ENCODE measurements at regions not wholly inside any gene's neighbourhood (a gene's known extent, or its start where the extent isn't known, plus 50 kb on each side); places are given as distances from the start of the nearest gene placed in this dataset.

- TF ChIP-seq THRB (CRISPR knock-in tag; conservative IDR thresholded peaks at IDR 0.05) (no peak), ZKSCAN3 (CRISPR knock-in tag; IDR thresholded peaks at IDR 0.05) (no peak), MYNN (IDR thresholded peaks at IDR 0.05) (no peak), MYNN (CRISPR knock-in tag; IDR thresholded peaks at IDR 0.05) (no peak), MITF (IDR thresholded peaks at IDR 0.05) (no peak), ARID3B (CRISPR knock-in tag; IDR thresholded peaks at IDR 0.05; ENCODE audit: borderline replicate concordance) (no peak), ZNF511 (CRISPR knock-in tag; IDR thresholded peaks at IDR 0.05) (no peak), ETV5 (CRISPR knock-in tag; IDR thresholded peaks at IDR 0.05; ENCODE audit: low read depth) (peak; percentile 87), CBFB (CRISPR knock-in tag; IDR thresholded peaks at IDR 0.05) (no peak), ZNF143 (CRISPR knock-in tag; IDR thresholded peaks at IDR 0.05) (no peak), STAT5A (IDR thresholded peaks at IDR 0.05; ENCODE audit: borderline replicate concordance, low read length) (no peak), ZNF124 (CRISPR knock-in tag; IDR thresholded peaks at IDR 0.05) (no peak), ZBTB17 (CRISPR knock-in tag; IDR thresholded peaks at IDR 0.05) (no peak), MNT (conservative IDR thresholded peaks at IDR 0.05) (peak in 1 of 2 experiments; percentile 59; a peak in 3 of 4 replicates), PHTF2 (CRISPR knock-in tag; IDR thresholded peaks at IDR 0.05) (no peak), THAP7 (CRISPR knock-in tag; IDR thresholded peaks at IDR 0.05) (no peak), TAF15 (IDR thresholded peaks at IDR 0.05; ENCODE audit: low read depth, low read length) (no peak), PKNOX1 (IDR thresholded peaks at IDR 0.05) (peak; percentile 99), ZNF551 (CRISPR knock-in tag; IDR thresholded peaks at IDR 0.05) (no peak), BRF1 (IDR thresholded peaks at IDR 0.05; ENCODE audit: borderline replicate concordance, extremely low read depth, insufficient read length) (no peak)
These were observed 383.2 kb downstream of the ZFHX3 start (continued) for GRCh38 chr16:72664509-72665408.

Data from K562 (cell line).